OCI-LY1 (cell line): ENCODE measurements at regions not wholly inside any gene's neighbourhood (a gene's known extent, or its start where the extent isn't known, plus 50 kb on each side); places are given as distances from the start of the nearest gene placed in this dataset.

ENCODE experiments used
- H2AFZ ChIP-seq: fragments of 200-600 bp; sonication (generic), shearing (Covaris generic); 2 replicates; pipeline ENCODE4 v1.6.0; 2014; ENCODE audit warnings: antibody characterized with exemption, mild to moderate bottlenecking, low read length
- H3F3A ChIP-seq: fragments of 200-600 bp; sonication (generic), shearing (Covaris generic); 2 replicates; pipeline ENCODE4 v1.6.0; 2014; ENCODE audit warnings: mild to moderate bottlenecking, antibody characterized with exemption, low read length, moderate library complexity; ENCODE audit not compliant: insufficient read depth
- H3K27ac ChIP-seq: fragments of 200-600 bp; sonication (generic); 2 replicates; pipeline ENCODE4 v1.5.1; 2014; ENCODE audit warnings: low read length, mixed run types, mild to moderate bottlenecking, low read depth; ENCODE audit not compliant: poor library complexity, severe bottlenecking
- H3K27me3 ChIP-seq: fragments of 200-600 bp; sonication (generic); 2 replicates; pipeline ENCODE4 v1.6.0; 2014; ENCODE audit warnings: antibody characterized with exemption, mild to moderate bottlenecking, low read length, moderate library complexity; ENCODE audit not compliant: insufficient read depth
- H3K36me3 ChIP-seq: fragments of 200-600 bp; sonication (generic); 2 replicates; pipeline ENCODE4 v1.6.1; 2014; ENCODE audit warnings: mild to moderate bottlenecking, antibody characterized with exemption, low read length, moderate library complexity, mixed read lengths; ENCODE audit not compliant: insufficient read depth
- H3K4me1 ChIP-seq: fragments of 200-600 bp; sonication (generic); 2 replicates; pipeline ENCODE4 v1.5.1; 2014; ENCODE audit warnings: mild to moderate bottlenecking, low read length, moderate library complexity; ENCODE audit not compliant: insufficient read depth, severe bottlenecking
- H3K4me2 ChIP-seq: fragments of 200-600 bp; sonication (generic), shearing (Covaris generic); 2 replicates; pipeline ENCODE4 v1.6.1; 2014; ENCODE audit warnings: low read length
- H3K4me3 ChIP-seq: fragments of 200-600 bp; sonication (generic); 2 replicates; pipeline ENCODE4 v1.5.1; 2014; ENCODE audit warnings: low read length, low read depth, mild to moderate bottlenecking, mixed read lengths; ENCODE audit not compliant: poor library complexity, severe bottlenecking
- H3K79me2 ChIP-seq: fragments of 200-600 bp; shearing (Covaris generic); 2 replicates; pipeline ENCODE4 v1.6.1; 2016; ENCODE audit warnings: mixed run types, low read length, mixed read lengths; ENCODE audit not compliant: insufficient read depth
- H3K9ac ChIP-seq: fragments of 200-600 bp; sonication (generic), shearing (Covaris generic); 2 replicates; pipeline ENCODE4 v1.6.1; 2014; ENCODE audit warnings: mild to moderate bottlenecking, low read length, mixed read lengths
- H3K9me2 ChIP-seq: fragments of 200-600 bp; sonication (generic), shearing (Covaris generic); 2 replicates; pipeline ENCODE4 v1.6.1; 2014; ENCODE audit warnings: low read depth, mild to moderate bottlenecking, low read length, mixed read lengths
- H3K9me3 ChIP-seq: fragments of 200-600 bp; shearing (Covaris generic); 2 replicates; pipeline ENCODE4 v1.6.1; 2014; ENCODE audit warnings: low read length, mixed read lengths
- H4K20me1 ChIP-seq: fragments of 200-600 bp; sonication (generic), shearing (Covaris generic); 2 replicates; pipeline ENCODE4 v1.6.0; 2016; ENCODE audit warnings: mild to moderate bottlenecking, low read length; ENCODE audit not compliant: insufficient read depth
- EZH2 ChIP-seq: fragments of 200-600 bp; sonication (generic), shearing (Covaris generic); IDR thresholded peaks from 2 replicates; pipeline ENCODE4 v1.8.0; 2017; ENCODE audit warnings: borderline replicate concordance, mixed run types, mild to moderate bottlenecking, antibody characterized with exemption, low read length, moderate library complexity, mixed read lengths
- TF ChIP-seq, protein P1 (sequence below): fragments of 200-600 bp; sonication (generic), shearing (Covaris generic); IDR thresholded peaks from 2 replicates; pipeline ENCODE4 v1.5.1; 2017; ENCODE audit warnings: mild to moderate bottlenecking, antibody characterized with exemption, low read length, moderate library complexity, mixed read lengths

GRCh38 chr2:10514273-10514672 is 66.1 kb upstream of the ODC1 start:
- TF ChIP-seq, protein P1, sequence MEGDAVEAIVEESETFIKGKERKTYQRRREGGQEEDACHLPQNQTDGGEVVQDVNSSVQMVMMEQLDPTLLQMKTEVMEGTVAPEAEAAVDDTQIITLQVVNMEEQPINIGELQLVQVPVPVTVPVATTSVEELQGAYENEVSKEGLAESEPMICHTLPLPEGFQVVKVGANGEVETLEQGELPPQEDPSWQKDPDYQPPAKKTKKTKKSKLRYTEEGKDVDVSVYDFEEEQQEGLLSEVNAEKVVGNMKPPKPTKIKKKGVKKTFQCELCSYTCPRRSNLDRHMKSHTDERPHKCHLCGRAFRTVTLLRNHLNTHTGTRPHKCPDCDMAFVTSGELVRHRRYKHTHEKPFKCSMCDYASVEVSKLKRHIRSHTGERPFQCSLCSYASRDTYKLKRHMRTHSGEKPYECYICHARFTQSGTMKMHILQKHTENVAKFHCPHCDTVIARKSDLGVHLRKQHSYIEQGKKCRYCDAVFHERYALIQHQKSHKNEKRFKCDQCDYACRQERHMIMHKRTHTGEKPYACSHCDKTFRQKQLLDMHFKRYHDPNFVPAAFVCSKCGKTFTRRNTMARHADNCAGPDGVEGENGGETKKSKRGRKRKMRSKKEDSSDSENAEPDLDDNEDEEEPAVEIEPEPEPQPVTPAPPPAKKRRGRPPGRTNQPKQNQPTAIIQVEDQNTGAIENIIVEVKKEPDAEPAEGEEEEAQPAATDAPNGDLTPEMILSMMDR = no peak
- no peak for TF ChIP-seq EZH2
- H3K9me2 ChIP-seq = no peaks in the 10 kb centered on the region
- H3K9ac ChIP-seq = no peak overlapping the region
- no peak overlapping the region for H3K27ac ChIP-seq
- H3K36me3 ChIP-seq = no peaks in the 10 kb centered on the region
- peaks cover 7% of the 10 kb centered on the region for H3K9me3 ChIP-seq
- no peak overlapping the region for H3K4me3 ChIP-seq
- no peak overlapping the region for H2AFZ ChIP-seq
- H3K4me2 ChIP-seq = no peak overlapping the region
- H4K20me1 ChIP-seq = no peaks in the 10 kb centered on the region
- no peaks in the 10 kb centered on the region for H3K27me3 ChIP-seq
- no peaks in the 10 kb centered on the region for H3K79me2 ChIP-seq
- H3K4me1 ChIP-seq = no peaks in the 10 kb centered on the region
- H3F3A ChIP-seq = no peaks in the 10 kb centered on the region

- Histone ChIP-seq H3K4me2 (no peak overlapping the region), H2AFZ (no peak overlapping the region), H3K9me3 (peaks cover 7% of the 10 kb centered on the region), H3K79me2 (no peaks in the 10 kb centered on the region), H3F3A (no peaks in the 10 kb centered on the region), H3K9ac (no peak overlapping the region), H3K27ac (no peak overlapping the region), H3K4me1 (no peaks in the 10 kb centered on the region), H3K4me3 (no peak overlapping the region), H4K20me1 (no peaks in the 10 kb centered on the region), H3K27me3 (no peaks in the 10 kb centered on the region), H3K36me3 (no peaks in the 10 kb centered on the region), H3K9me2 (no peaks in the 10 kb centered on the region)
- TF ChIP-seq EZH2 = no peak
- TF ChIP-seq, protein P1 = no peak
Measured at GRCh38 chr2:10513201-10513600, 65.1 kb upstream of the ODC1 start.

DNA sequence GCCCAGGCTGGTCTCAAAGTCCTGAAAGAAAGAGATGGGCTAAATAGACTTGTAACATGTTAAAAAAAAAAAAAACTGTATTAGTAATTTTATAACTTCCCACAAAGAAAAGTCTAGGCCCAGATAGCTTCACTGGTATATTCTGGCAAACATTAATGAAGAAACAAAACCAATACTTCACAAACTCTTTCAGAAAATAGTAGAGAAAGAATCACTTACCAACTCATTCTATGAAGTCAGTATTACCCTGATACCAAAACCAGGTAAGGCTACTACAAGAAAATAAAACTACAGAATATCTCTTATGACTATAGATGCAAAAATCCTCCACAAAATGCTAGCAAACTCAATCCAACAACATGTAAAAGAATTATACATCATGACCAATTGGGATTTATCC is 59.9 kb upstream of the ODC1 start:
- Histone ChIP-seq H2AFZ (no peak overlapping the region), H3K79me2 (no peaks in the 10 kb centered on the region), H3K9ac (no peak overlapping the region), H3K9me2 (no peaks in the 10 kb centered on the region), H3K4me1 (no peaks in the 10 kb centered on the region), H3K36me3 (no peaks in the 10 kb centered on the region), H3K27ac (no peak overlapping the region), H3K27me3 (peaks cover 6% of the 10 kb centered on the region; the same call in 1 of the 2 replicates), H3F3A (no peaks in the 10 kb centered on the region), H3K4me2 (no peak overlapping the region), H3K9me3 (no peaks in the 10 kb centered on the region; the same call in 1 of the 2 replicates), H3K4me3 (no peak overlapping the region), H4K20me1 (no peaks in the 10 kb centered on the region)
- no peak for TF ChIP-seq EZH2
- TF ChIP-seq, protein P1 = no peak
